GM18861 (cell line): ENCODE measurements at regions not wholly inside any gene's neighbourhood (a gene's known extent, or its start where the extent isn't known, plus 50 kb on each side); places are given as distances from the start of the nearest gene placed in this dataset.
"Not testable (repeated sequence)": the region's sequence is repeated elsewhere in the genome, so short reads cannot be mapped to it uniquely, and the experiment has no call there.

Experiments
- ATAC-seq: cut with Tn5 transposase; IDR thresholded peaks from one replicate; pipeline ENCODE4 v1.9.1; 2021; ENCODE audit not compliant: unreplicated experiment

GRCh38 chr2:111602259-111602658 is 281.7 kb downstream of the ANAPC1 start:
- not testable (repeated sequence) for ATAC-seq

GRCh38 chr2:111605798-111606197 is 278.2 kb downstream of the ANAPC1 start:
- not testable (repeated sequence) for ATAC-seq

- ATAC-seq, result not testable (repeated sequence)
Measured at GRCh38 chr2:111606632-111607031, 277.4 kb downstream of the ANAPC1 start.

GRCh38 chr2:111609146-111609844 is 274.7 kb downstream of the ANAPC1 start:
- ATAC-seq, result not testable (repeated sequence)

- ATAC-seq, result not testable (repeated sequence)
Measured at GRCh38 chr2:111610035-111610434, 274.0 kb downstream of the ANAPC1 start.

- no peak for ATAC-seq
Measured at GRCh38 chr2:111616651-111617218, 267.3 kb downstream of the ANAPC1 start.

GRCh38 chr2:111617299-111618225 is 266.4 kb downstream of the ANAPC1 start:
- ATAC-seq, result no peak

GRCh38 chr2:111618226-111618977 is 265.6 kb downstream of the ANAPC1 start:
- ATAC-seq, result no peak

- ATAC-seq, result no peak
Measured at GRCh38 chr2:111618978-111619902, 264.8 kb downstream of the ANAPC1 start.

GRCh38 chr2:111620281-111620680 is 263.7 kb downstream of the ANAPC1 start:
- no peak for ATAC-seq

- no peak for ATAC-seq
Measured at GRCh38 chr2:111622859-111623258, 261.1 kb downstream of the ANAPC1 start.

- no peak for ATAC-seq
Measured at GRCh38 chr2:111623380-111623779, 260.6 kb downstream of the ANAPC1 start.

- ATAC-seq, result no peak
Measured at GRCh38 chr2:111624411-111625156, 259.4 kb downstream of the ANAPC1 start.

- not testable (repeated sequence) for ATAC-seq
Measured at GRCh38 chr2:111625157-111625537, 258.8 kb downstream of the ANAPC1 start.

GRCh38 chr2:111626037-111626864 is 257.7 kb downstream of the ANAPC1 start:
- no peak for ATAC-seq

- ATAC-seq, result no peak
Measured at GRCh38 chr2:111626865-111627163, 257.2 kb downstream of the ANAPC1 start.

- no peak for ATAC-seq
Measured at GRCh38 chr2:111627256-111627655, 256.7 kb downstream of the ANAPC1 start.

- no peak for ATAC-seq
Measured at GRCh38 chr2:111628221-111628620, 255.8 kb downstream of the ANAPC1 start.

GRCh38 chr2:111629983-111630382 is 254.0 kb downstream of the ANAPC1 start:
- no peak for ATAC-seq
